ENCODE measurements at regions not wholly inside any gene's neighbourhood (a gene's known extent, or its start where the extent isn't known, plus 50 kb on each side); places are given as distances from the start of the nearest gene placed in this dataset.
A peak's percentile ranks its signal among the peaks of the same experiment; 100 is the strongest.
"Not testable (repeated sequence)": the region's sequence is repeated elsewhere in the genome, so short reads cannot be mapped to it uniquely, and the experiment has no call there.

- DNase-seq (ENCODE audit: low read depth): no peak
Measured at GRCh38 chr14:86084097-86084496, 554.2 kb downstream of the FLRT2 start.

- no peak for DNase-seq (ENCODE audit: low read depth)
Measured at GRCh38 chr14:86083616-86084015, 553.7 kb downstream of the FLRT2 start.

- no peak for DNase-seq (ENCODE audit: low read depth)
Measured at GRCh38 chr14:86072116-86072894, 542.4 kb downstream of the FLRT2 start.

- DNase-seq (ENCODE audit: low read depth): no peak
Measured at GRCh38 chr14:86066651-86067050, 536.7 kb downstream of the FLRT2 start.

GRCh38 chr14:86065407-86065806 lies 535.5 kb downstream of the FLRT2 start:
- no peak for DNase-seq (ENCODE audit: low read depth)

GRCh38 chr14:86064595-86064994 lies 534.7 kb downstream of the FLRT2 start:
- not testable (repeated sequence) for DNase-seq (ENCODE audit: low read depth)

GRCh38 chr14:86057018-86057667 lies 527.2 kb downstream of the FLRT2 start:
- peak; percentile 26 for DNase-seq (ENCODE audit: low read depth)

GRCh38 chr14:86055512-86056075 lies 525.6 kb downstream of the FLRT2 start:
- no peak for DNase-seq (ENCODE audit: low read depth)

- DNase-seq (ENCODE audit: low read depth): no peak
Measured at GRCh38 chr14:86052868-86053267, 522.9 kb downstream of the FLRT2 start.

GRCh38 chr14:86050757-86051156 lies 520.8 kb downstream of the FLRT2 start:
- no peak for DNase-seq (ENCODE audit: low read depth)

GRCh38 chr14:86050072-86050683 lies 520.2 kb downstream of the FLRT2 start:
- no peak for DNase-seq (ENCODE audit: low read depth)

GRCh38 chr14:86039176-86039575 lies 509.2 kb downstream of the FLRT2 start:
- DNase-seq (ENCODE audit: low read depth): no peak

- no peak for DNase-seq (ENCODE audit: low read depth)
Measured at GRCh38 chr14:86038387-86039042, 508.6 kb downstream of the FLRT2 start.

- no peak for DNase-seq (ENCODE audit: low read depth)
Measured at GRCh38 chr14:86035882-86036281, 505.9 kb downstream of the FLRT2 start.

GRCh38 chr14:86027990-86028389 lies 498.0 kb downstream of the FLRT2 start:
- DNase-seq (ENCODE audit: low read depth): no peak

GRCh38 chr14:86027144-86027543 lies 497.2 kb downstream of the FLRT2 start:
- no peak for DNase-seq (ENCODE audit: low read depth)

- no peak for DNase-seq (ENCODE audit: low read depth)
Measured at GRCh38 chr14:86022031-86022629, 492.2 kb downstream of the FLRT2 start.

GRCh38 chr14:86020841-86021240 lies 490.9 kb downstream of the FLRT2 start:
- no peak for DNase-seq (ENCODE audit: low read depth)

- no peak for DNase-seq (ENCODE audit: low read depth)
Measured at GRCh38 chr14:86015941-86016340, 486.0 kb downstream of the FLRT2 start.

GRCh38 chr14:86015511-86015910 lies 485.6 kb downstream of the FLRT2 start:
- no peak for DNase-seq (ENCODE audit: low read depth)

GRCh38 chr14:86013641-86014040 lies 483.7 kb downstream of the FLRT2 start:
- DNase-seq (ENCODE audit: low read depth): no peak

- no peak for DNase-seq (ENCODE audit: low read depth)
Measured at GRCh38 chr14:86012461-86012860, 482.5 kb downstream of the FLRT2 start.
